K562 (cell line): ENCODE measurements at regions not wholly inside any gene's neighbourhood (a gene's known extent, or its start where the extent isn't known, plus 50 kb on each side); places are given as distances from the start of the nearest gene placed in this dataset.

ENCODE experiments used
- ATF2 ChIP-seq: sonication (generic); formaldehyde crosslinking; IDR thresholded peaks from 2 replicates; pipeline ENCODE4 v1.8.1; 2022; ENCODE audit warnings: missing genetic modification reagents
- BCLAF1 ChIP-seq, 2 experiments: fragments of 450-650 bp in 1 of 2; IDR thresholded peaks; 2 replicates each; pipeline ENCODE4 v1.6.1; 2011 to 2017; ENCODE audit warnings: low read depth in 2 of 2, antibody characterized with exemption in 1 of 2, borderline replicate concordance in 1 of 2, low read length in 1 of 2, mild to moderate bottlenecking in 1 of 2, mixed read lengths in 1 of 2; ENCODE audit not compliant: control insufficient read depth in 1 of 2
- CCAR2 ChIP-seq: fragments of 200-400 bp; formaldehyde crosslinking; IDR thresholded peaks from 2 replicates; pipeline ENCODE4 v1.6.1; 2017; ENCODE audit warnings: mild to moderate bottlenecking, low read depth, low read length
- HNRNPH1 ChIP-seq: fragments of 200-400 bp; formaldehyde crosslinking; optimal IDR thresholded peaks from 2 replicates; pipeline ENCODE3; 2017; ENCODE audit warnings: low read depth, mild to moderate bottlenecking, low read length, moderate library complexity
- NFXL1 ChIP-seq: fragments of 450-650 bp; formaldehyde crosslinking; IDR thresholded peaks from 2 replicates; pipeline ENCODE4 v1.4.0; 2021; ENCODE audit warnings: mild to moderate bottlenecking
- NRF1 ChIP-seq, 2 experiments: fragments of 450-650 bp; IDR thresholded peaks in 1 of 2; conservative IDR thresholded peaks in 1 of 2; 2 replicates each; pipeline ENCODE4 v1.6.1; 2014; ENCODE audit warnings: mild to moderate bottlenecking in 2 of 2
- POLR3G ChIP-seq: IDR thresholded peaks from 2 replicates; pipeline ENCODE4 v1.6.1; 2011; ENCODE audit not compliant: insufficient read length, insufficient replicate concordance; ENCODE audit errors: extremely low read depth
- RCOR1 ChIP-seq, 2 experiments: IDR thresholded peaks; 2 replicates each; pipeline ENCODE4 v1.6.1; 2012; ENCODE audit warnings: low read depth in 2 of 2, low read length in 2 of 2, borderline replicate concordance in 1 of 2, improper control_type of control experiment in 1 of 2
- SP1 ChIP-seq: sonication (generic); formaldehyde crosslinking; IDR thresholded peaks from 2 replicates; pipeline ENCODE4 v1.8.1; 2022; ENCODE audit warnings: mild to moderate bottlenecking, missing genetic modification reagents
- ZNF707 ChIP-seq: fragments of 250-450 bp; sonication (Bioruptor Pico); conservative IDR thresholded peaks from 2 replicates; pipeline ENCODE4 v1.8.0; 2022; ENCODE audit warnings: inconsistent platforms, mild to moderate bottlenecking, moderate library complexity
- ZSCAN29 ChIP-seq: fragments of 450-650 bp; IDR thresholded peaks from 2 replicates; pipeline ENCODE4 v1.6.1; 2017
- TF ChIP-seq, protein P1 (sequence below), 3 experiments: IDR thresholded peaks in 2 of 3; conservative IDR thresholded peaks in 1 of 3; 2 replicates each; pipeline ENCODE4 v1.5.1; 2011 to 2012; ENCODE audit warnings: low read length in 3 of 3, mild to moderate bottlenecking in 3 of 3, control low read depth in 2 of 3, improper control_type of control experiment in 1 of 3, inconsistent platforms in 1 of 3, low read depth in 1 of 3, mixed read lengths in 1 of 3, moderate library complexity in 1 of 3; ENCODE audit not compliant: insufficient read depth in 2 of 3

DNA sequence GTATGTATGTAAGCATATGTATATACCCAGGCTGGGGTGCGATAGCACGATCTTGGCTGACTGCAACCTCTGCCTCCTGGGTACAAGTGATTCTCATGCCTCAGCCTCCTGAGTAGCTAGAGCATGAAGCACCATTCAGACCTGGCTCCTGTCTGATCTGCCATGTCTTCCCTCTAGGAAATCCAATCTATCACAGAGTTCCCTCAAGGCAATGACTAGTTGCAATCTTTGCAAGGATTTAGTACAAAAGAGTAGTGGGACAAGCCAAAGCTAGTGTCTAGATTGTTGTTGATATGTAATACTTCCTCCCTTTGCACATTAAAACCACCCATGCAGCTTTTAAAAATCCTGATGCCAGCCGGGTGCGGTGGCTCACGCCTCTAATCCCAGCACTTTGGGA, 60.5 kb upstream of the PRKAR2B start:
- TF ChIP-seq NRF1 (conservative IDR thresholded peaks at IDR 0.05 in 1 of 2, IDR thresholded peaks at IDR 0.05 in 1 of 2) (no peak), NFXL1 (CRISPR knock-in tag) (no peak), RCOR1 (IDR thresholded peaks at IDR 0.05; ENCODE audit: borderline replicate concordance in 1 of 2, low read depth in 2 of 2, low read length in 2 of 2) (no peak), BCLAF1 (IDR thresholded peaks at IDR 0.05; ENCODE audit: borderline replicate concordance in 1 of 2, control insufficient read depth in 1 of 2, low read depth in 2 of 2, low read length in 1 of 2) (no peak), ZSCAN29 (no peak), SP1 (CRISPR knock-in tag) (no peak), CCAR2 (no peak), ZNF707 (no peak), ATF2 (no peak), POLR3G (no peak), HNRNPH1 (no peak)
- TF ChIP-seq, protein P1, sequence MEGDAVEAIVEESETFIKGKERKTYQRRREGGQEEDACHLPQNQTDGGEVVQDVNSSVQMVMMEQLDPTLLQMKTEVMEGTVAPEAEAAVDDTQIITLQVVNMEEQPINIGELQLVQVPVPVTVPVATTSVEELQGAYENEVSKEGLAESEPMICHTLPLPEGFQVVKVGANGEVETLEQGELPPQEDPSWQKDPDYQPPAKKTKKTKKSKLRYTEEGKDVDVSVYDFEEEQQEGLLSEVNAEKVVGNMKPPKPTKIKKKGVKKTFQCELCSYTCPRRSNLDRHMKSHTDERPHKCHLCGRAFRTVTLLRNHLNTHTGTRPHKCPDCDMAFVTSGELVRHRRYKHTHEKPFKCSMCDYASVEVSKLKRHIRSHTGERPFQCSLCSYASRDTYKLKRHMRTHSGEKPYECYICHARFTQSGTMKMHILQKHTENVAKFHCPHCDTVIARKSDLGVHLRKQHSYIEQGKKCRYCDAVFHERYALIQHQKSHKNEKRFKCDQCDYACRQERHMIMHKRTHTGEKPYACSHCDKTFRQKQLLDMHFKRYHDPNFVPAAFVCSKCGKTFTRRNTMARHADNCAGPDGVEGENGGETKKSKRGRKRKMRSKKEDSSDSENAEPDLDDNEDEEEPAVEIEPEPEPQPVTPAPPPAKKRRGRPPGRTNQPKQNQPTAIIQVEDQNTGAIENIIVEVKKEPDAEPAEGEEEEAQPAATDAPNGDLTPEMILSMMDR (IDR thresholded peaks at IDR 0.05 in 2 of 3, conservative IDR thresholded peaks at IDR 0.05 in 1 of 3; ENCODE audit: insufficient read depth in 2 of 3, low read depth in 1 of 3, low read length in 3 of 3), result no peak
